GM12878 (cell line): ENCODE measurements at regions not wholly inside any gene's neighbourhood (a gene's known extent, or its start where the extent isn't known, plus 50 kb on each side); places are given as distances from the start of the nearest gene placed in this dataset.

Source experiments
- ATAC-seq: fragments of 200-7000 bp; cut with Tn5 transposase; 3 replicates; pipeline ENCODE4 v1.9.1; 2020; ENCODE audit warnings: mild to moderate bottlenecking, moderate library complexity
- BruUV-seq: library from RNA; stranded (reverse); fragments of 400-500 nt; replicated peaks from 2 replicates; lab custom pipeline; 2021; lab: Mats Ljungman, UMichigan
- CTCF ChIA-PET: fragments of 300-600 bp; sonication (Branson Sonifier 250); formaldehyde crosslinking; extraction: SDS; loops from one replicate; lab custom pipeline; 2021; ENCODE audit warnings: inconsistent platforms; lab: Yijun Ruan, JAX
- POLR2A ChIA-PET: fragments of 350-600 bp; formaldehyde crosslinking; extraction: SDS; loops from one replicate; lab custom pipeline; 2021; ENCODE audit warnings: inconsistent platforms; lab: Charles Lee
- RAD21 ChIA-PET: fragments of 300-600 bp; sonication (Branson Sonifier 250); formaldehyde crosslinking; loops from one replicate; lab custom pipeline; 2023; ENCODE audit warnings: antibody characterized with exemption; ENCODE audit not compliant: unreplicated experiment; lab: Charles Lee
- SMC1A ChIA-PET: fragments of 300-600 bp; sonication (Branson Sonifier 250); formaldehyde crosslinking; loops from one replicate; lab custom pipeline; 2023; ENCODE audit not compliant: unreplicated experiment, uncharacterized antibody; lab: Charles Lee
- DNase-seq: peaks from one replicate; pipeline ENCODE4 v3.0.0-alpha.2; 2011; ENCODE audit warnings: low read depth, low spot score
- FAIRE-seq: peaks from 3 replicates; lab custom pipeline; 2011; peaks lifted over from hg19 to GRCh38; lab: Jason Lieb, UNC
- H2AFZ ChIP-seq: 2 replicates; pipeline ENCODE4 v1.6.0; 2011; ENCODE audit warnings: low read depth, low read length, control low read depth; ENCODE audit not compliant: control insufficient read depth
- H3K27ac ChIP-seq: 2 replicates; pipeline ENCODE4 v1.5.1; 2011; ENCODE audit warnings: control low read depth; ENCODE audit not compliant: control insufficient read depth, insufficient read depth
- H3K27me3 ChIP-seq, 2 experiments: replicated peaks in 1 of 2; 2 replicates each; pipeline versions ENCODE4 v1.6.0 to v1.6.1; 2011; ENCODE audit warnings: low read length in 1 of 2; ENCODE audit not compliant: control insufficient read depth in 2 of 2, insufficient read depth in 2 of 2
- H3K36me3 ChIP-seq, 2 experiments: 2 replicates each; pipeline ENCODE4 v1.5.1; 2011; ENCODE audit warnings: low read length in 1 of 2; ENCODE audit not compliant: control insufficient read depth in 2 of 2, insufficient read depth in 2 of 2
- H3K4me1 ChIP-seq: 2 replicates; pipeline ENCODE4 v1.6.1; 2011; ENCODE audit warnings: mild to moderate bottlenecking, low read length, moderate library complexity, mixed read lengths; ENCODE audit not compliant: control insufficient read depth, insufficient read depth
- H3K4me2 ChIP-seq: 2 replicates; pipeline ENCODE4 v1.6.0; 2011; ENCODE audit warnings: control low read depth; ENCODE audit not compliant: control insufficient read depth, insufficient read depth
- H3K4me3 ChIP-seq: fragments of 200-600 bp; sonication (generic); 2 replicates; pipeline ENCODE4 v1.5.1; 2016
- H3K79me2 ChIP-seq: 2 replicates; pipeline ENCODE4 v1.6.0; 2011; ENCODE audit warnings: low read length; ENCODE audit not compliant: control insufficient read depth, insufficient read depth
- H3K9ac ChIP-seq: 2 replicates; pipeline ENCODE4 v1.8.0; 2011; ENCODE audit warnings: low read length, control low read depth, mixed read lengths; ENCODE audit not compliant: control insufficient read depth, insufficient read depth
- H3K9me3 ChIP-seq: replicated peaks from 3 replicates; pipeline ENCODE4 v1.5.1; 2011; ENCODE audit warnings: mild to moderate bottlenecking, low read length; ENCODE audit not compliant: control insufficient read depth, insufficient read depth
- H4K20me1 ChIP-seq: 2 replicates; pipeline ENCODE4 v1.6.0; 2011; ENCODE audit not compliant: control insufficient read depth, insufficient read depth
- ESRRA ChIP-seq: IDR thresholded peaks from 2 replicates; pipeline ENCODE4 v1.6.1; 2012; ENCODE audit warnings: mild to moderate bottlenecking, low read length, improper control_type of control experiment
- FOS ChIP-seq: IDR thresholded peaks from 3 replicates; pipeline ENCODE4 v1.6.1; 2011; ENCODE audit warnings: borderline replicate concordance; ENCODE audit not compliant: insufficient read length; ENCODE audit errors: extremely low read depth
- SUZ12 ChIP-seq: fragments of 200-600 bp; sonication (generic); IDR thresholded peaks from one replicate; pipeline ENCODE4 v1.6.1; 2018; ENCODE audit warnings: antibody characterized with exemption, mild to moderate bottlenecking; ENCODE audit not compliant: unreplicated experiment
- ZZZ3 ChIP-seq: IDR thresholded peaks from 2 replicates; pipeline ENCODE4 v1.6.1; 2011; ENCODE audit warnings: low read depth; ENCODE audit not compliant: control insufficient read depth, insufficient read length
- WGBS: methylation state at CpG from one replicate; pipeline ENCODE4 v1.1.6; 2016; ENCODE audit warnings: low lambda C conversion rate; ENCODE audit not compliant: insufficient replicate concordance, insufficient coverage; ENCODE audit errors: missing lambda C conversion rate; 5-methylcytosine and 5-hydroxymethylcytosine counted together
- in situ Hi-C: fragments of 300-500 bp; cut with MboI; formaldehyde crosslinking; loops from 9 replicates; pipeline ENCODE4 v1.14.3; 2018; ENCODE audit warnings: mixed read lengths
- intact Hi-C: fragments of 100-400 bp; cut with micrococcal nuclease; formaldehyde crosslinking; loops from one replicate; pipeline ENCODE4 v1.14.2; 2022; ENCODE audit not compliant: unreplicated experiment
- TF ChIP-seq, protein P1 (sequence below): fragments of 450-650 bp; IDR thresholded peaks from 2 replicates; pipeline ENCODE4 v1.6.1; 2016; ENCODE audit warnings: mild to moderate bottlenecking
- TF ChIP-seq, protein P2 (sequence below): fragments of 450-650 bp; IDR thresholded peaks from 2 replicates; pipeline ENCODE4 v1.6.1; 2016; ENCODE audit warnings: mild to moderate bottlenecking, moderate library complexity, borderline replicate concordance

DNA sequence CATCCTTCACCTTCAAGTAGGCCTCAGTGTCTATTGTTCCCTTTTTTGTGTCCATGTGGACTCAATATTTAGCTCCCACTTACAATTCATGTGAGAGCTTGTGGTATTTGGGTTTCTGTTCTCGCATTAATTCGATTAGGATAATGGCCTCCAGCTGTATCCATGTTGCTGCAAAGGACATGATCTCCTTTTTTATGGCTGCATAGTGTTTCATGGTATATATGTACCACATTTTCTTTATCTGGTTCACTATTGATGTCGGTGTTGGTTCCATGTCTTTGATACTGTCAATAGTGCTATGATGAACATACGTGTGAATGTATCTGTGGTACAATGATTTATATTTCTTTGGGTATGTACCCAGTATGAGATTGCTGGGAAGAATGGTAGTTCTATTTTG, 113.7 kb downstream of the FGF18 start:
- intact Hi-C loops: no loop called here
- no peak for ATAC-seq
- Histone ChIP-seq H3K4me2 (no peak overlapping the region), H3K36me3 (no peaks in the 10 kb centered on the region), H3K4me1 (no peaks in the 10 kb centered on the region), H4K20me1 (no peaks in the 10 kb centered on the region), H2AFZ (no peak overlapping the region), H3K27me3 (no peaks in the 10 kb centered on the region), H3K9ac (no peak overlapping the region), H3K27ac (no peak overlapping the region), H3K4me3 (no peak overlapping the region), H3K79me2 (no peaks in the 10 kb centered on the region), H3K9me3 (no peaks in the 10 kb centered on the region)
- BruUV-seq: no TSS peak
- no peak for DNase-seq
- WGBS: 31% methylated on average over 4 of the region's 4 CpGs
- no peak for FAIRE-seq
- RAD21 ChIA-PET: no interaction called here
- TF ChIP-seq ESRRA (no peak), ZZZ3 (no peak)
- TF ChIP-seq, protein P1, sequence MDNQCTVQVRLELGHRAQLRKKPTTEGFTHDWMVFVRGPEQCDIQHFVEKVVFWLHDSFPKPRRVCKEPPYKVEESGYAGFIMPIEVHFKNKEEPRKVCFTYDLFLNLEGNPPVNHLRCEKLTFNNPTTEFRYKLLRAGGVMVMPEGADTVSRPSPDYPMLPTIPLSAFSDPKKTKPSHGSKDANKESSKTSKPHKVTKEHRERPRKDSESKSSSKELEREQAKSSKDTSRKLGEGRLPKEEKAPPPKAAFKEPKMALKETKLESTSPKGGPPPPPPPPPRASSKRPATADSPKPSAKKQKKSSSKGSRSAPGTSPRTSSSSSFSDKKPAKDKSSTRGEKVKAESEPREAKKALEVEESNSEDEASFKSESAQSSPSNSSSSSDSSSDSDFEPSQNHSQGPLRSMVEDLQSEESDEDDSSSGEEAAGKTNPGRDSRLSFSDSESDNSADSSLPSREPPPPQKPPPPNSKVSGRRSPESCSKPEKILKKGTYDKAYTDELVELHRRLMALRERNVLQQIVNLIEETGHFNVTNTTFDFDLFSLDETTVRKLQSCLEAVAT: no peak
- in situ Hi-C loops: no loop called here
- SMC1A ChIA-PET: no interaction called here
- POLR2A ChIA-PET: no interaction called here
- CTCF ChIA-PET: no interaction called here

DNA sequence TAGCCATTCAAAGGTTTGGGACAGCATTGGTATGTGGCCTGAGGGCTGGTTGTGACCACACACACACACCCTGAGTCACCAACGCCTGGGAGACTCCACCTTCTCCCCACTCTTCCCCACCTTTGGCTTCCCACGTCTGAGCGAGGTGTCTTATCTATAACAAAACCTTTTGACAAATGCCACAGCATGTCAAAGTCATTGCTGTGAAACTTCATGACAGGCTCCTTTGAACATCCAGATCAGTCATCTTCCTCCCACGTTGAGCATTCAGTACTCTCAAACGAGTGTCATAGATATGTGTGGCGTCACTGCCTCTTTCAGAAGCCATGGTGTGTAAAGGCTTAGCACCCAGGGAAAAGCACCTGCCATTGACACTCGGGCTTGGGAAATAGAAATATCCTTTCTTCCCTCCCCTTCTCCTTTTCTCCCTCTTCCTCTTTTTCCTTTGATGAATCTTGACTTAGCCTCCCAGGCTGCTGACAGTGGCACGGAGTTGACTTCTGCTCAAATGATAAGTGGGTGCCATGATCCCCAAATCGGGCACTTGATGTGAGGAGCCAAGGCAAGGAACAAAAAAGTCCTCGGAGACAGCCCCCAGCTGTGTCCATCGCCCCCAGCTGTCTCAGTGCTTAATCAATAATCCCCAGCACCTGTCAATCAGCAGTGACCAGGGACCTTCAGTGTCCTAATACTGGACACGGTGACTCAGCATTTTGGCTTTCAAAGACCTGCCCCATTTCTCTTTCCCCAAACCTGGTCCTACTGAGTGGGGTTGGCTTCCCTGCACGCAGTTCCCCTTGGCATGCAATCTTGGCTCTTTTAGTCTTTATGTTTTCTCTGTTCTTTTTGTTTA, 114.8 kb downstream of the FGF18 start:
- in situ Hi-C loops (no loop called here), intact Hi-C loops (no loop called here)
- ChIA-PET SMC1A (no interaction called here), CTCF (no interaction called here), POLR2A (no interaction called here), RAD21 (no interaction called here)
- H3K4me2 ChIP-seq: no peak overlapping the region
- no peak overlapping the region for H3K9ac ChIP-seq
- FAIRE-seq (no peak), ATAC-seq (no peak), DNase-seq (no peak)
- no peaks in the 10 kb centered on the region for H3K36me3 ChIP-seq
- no peak overlapping the region for H3K27ac ChIP-seq
- H3K27me3 ChIP-seq: no peaks in the 10 kb centered on the region; a peak in 1 of 4 replicates
- no peak overlapping the region for H3K4me3 ChIP-seq
- no peaks in the 10 kb centered on the region for H4K20me1 ChIP-seq
- no peaks in the 10 kb centered on the region for H3K79me2 ChIP-seq
- no TSS peak for BruUV-seq
- H2AFZ ChIP-seq: no peak overlapping the region
- H3K9me3 ChIP-seq: no peaks in the 10 kb centered on the region
- WGBS: 22% methylated on average over 13 of the region's 13 CpGs
- no peaks in the 10 kb centered on the region for H3K4me1 ChIP-seq
- TF ChIP-seq FOS (no peak), SUZ12 (no peak)
- TF ChIP-seq, protein P2, sequence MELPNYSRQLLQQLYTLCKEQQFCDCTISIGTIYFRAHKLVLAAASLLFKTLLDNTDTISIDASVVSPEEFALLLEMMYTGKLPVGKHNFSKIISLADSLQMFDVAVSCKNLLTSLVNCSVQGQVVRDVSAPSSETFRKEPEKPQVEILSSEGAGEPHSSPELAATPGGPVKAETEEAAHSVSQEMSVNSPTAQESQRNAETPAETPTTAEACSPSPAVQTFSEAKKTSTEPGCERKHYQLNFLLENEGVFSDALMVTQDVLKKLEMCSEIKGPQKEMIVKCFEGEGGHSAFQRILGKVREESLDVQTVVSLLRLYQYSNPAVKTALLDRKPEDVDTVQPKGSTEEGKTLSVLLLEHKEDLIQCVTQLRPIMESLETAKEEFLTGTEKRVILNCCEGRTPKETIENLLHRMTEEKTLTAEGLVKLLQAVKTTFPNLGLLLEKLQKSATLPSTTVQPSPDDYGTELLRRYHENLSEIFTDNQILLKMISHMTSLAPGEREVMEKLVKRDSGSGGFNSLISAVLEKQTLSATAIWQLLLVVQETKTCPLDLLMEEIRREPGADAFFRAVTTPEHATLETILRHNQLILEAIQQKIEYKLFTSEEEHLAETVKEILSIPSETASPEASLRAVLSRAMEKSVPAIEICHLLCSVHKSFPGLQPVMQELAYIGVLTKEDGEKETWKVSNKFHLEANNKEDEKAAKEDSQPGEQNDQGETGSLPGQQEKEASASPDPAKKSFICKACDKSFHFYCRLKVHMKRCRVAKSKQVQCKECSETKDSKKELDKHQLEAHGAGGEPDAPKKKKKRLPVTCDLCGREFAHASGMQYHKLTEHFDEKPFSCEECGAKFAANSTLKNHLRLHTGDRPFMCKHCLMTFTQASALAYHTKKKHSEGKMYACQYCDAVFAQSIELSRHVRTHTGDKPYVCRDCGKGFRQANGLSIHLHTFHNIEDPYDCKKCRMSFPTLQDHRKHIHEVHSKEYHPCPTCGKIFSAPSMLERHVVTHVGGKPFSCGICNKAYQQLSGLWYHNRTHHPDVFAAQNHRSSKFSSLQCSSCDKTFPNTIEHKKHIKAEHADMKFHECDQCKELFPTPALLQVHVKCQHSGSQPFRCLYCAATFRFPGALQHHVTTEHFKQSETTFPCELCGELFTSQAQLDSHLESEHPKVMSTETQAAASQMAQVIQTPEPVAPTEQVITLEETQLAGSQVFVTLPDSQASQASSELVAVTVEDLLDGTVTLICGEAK: no peak
